ENCODE measurements at regions not wholly inside any gene's neighbourhood (a gene's known extent, or its start where the extent isn't known, plus 50 kb on each side); places are given as distances from the start of the nearest gene placed in this dataset.

GRCh38 chr1:101175466-101175865 is 61.4 kb upstream of the S1PR1 start:
- Histone ChIP-seq H3K9me3 (replicated peaks; ENCODE audit: control insufficient read depth, insufficient read depth, low read length) (no peaks in the 10 kb centered on the region), H3K36me3 (ENCODE audit: control insufficient read depth in 2 of 2, extremely low read depth in 1 of 2, insufficient read depth in 2 of 2, low read length in 2 of 2) (no peaks in the 10 kb centered on the region), H3K79me2 (ENCODE audit: control insufficient read depth, insufficient read depth, low read length) (no peaks in the 10 kb centered on the region), H3K9ac (replicated peaks; ENCODE audit: extremely low read depth, insufficient read depth, low read length) (peak overlapping the region; percentile 47), H4K20me1 (replicated peaks; ENCODE audit: control insufficient read depth, extremely low read depth, insufficient read depth, low read length) (no peaks in the 10 kb centered on the region), H3K4me2 (ENCODE audit: insufficient read depth, low read length) (peak overlapping the region; percentile 79), H3K4me3 (replicated peaks in 1 of 3; ENCODE audit: insufficient read depth in 1 of 3, low read depth in 1 of 3, low read length in 3 of 3) (peak overlapping the region in 1 of 3 experiments; percentile 28), H3K27ac (ENCODE audit: insufficient read depth, low read depth, low read length) (peak overlapping the region; percentile 76), H3K9me1 (replicated peaks; ENCODE audit: control insufficient read depth, extremely low read depth, insufficient read depth, low read length) (no peaks in the 10 kb centered on the region), H3K27me3 (ENCODE audit: control insufficient read depth in 2 of 2, insufficient read depth in 2 of 2, low read length in 2 of 2) (no peaks in the 10 kb centered on the region), H3K4me1 (ENCODE audit: control insufficient read depth, extremely low read depth, insufficient read depth, low read length) (peaks cover 38% of the 10 kb centered on the region), H2AFZ (ENCODE audit: low read depth, low read length) (peak overlapping the region; percentile 76)
- DNase-seq (ENCODE audit: low read depth, low spot score) (no peak), FAIRE-seq (no peak)
- dilution Hi-C loops (cut with MboI; ENCODE audit: extremely low pct_ligation_motif_present, low sequenced_read_pairs) (no loop called here), intact Hi-C loops (cut with micrococcal nuclease) (loop anchor here (1.0 kb wide), 1 partner anchor 12 kb away; no protein-coding TSS in a partner anchor)
- no peak for TF ChIP-seq FOS (IDR thresholded peaks at IDR 0.05; ENCODE audit: borderline replicate concordance, insufficient read depth, low read length)
- no peak for TF ChIP-seq POLR2AphosphoS5 (IDR thresholded peaks at IDR 0.05; ENCODE audit: insufficient read depth, low read depth, low read length)
- TF ChIP-seq CTCF (IDR thresholded peaks at IDR 0.05; ENCODE audit: extremely low read depth in 1 of 2, insufficient read depth in 1 of 2, low read depth in 1 of 2, low read length in 2 of 2) = no peak
- TF ChIP-seq GATA2 (IDR thresholded peaks at IDR 0.05; ENCODE audit: insufficient read depth, insufficient read length, low read depth, low read length) = no peak
- no peak for TF ChIP-seq POLR2A (IDR thresholded peaks at IDR 0.05; ENCODE audit: low read depth, low read length)
- TF ChIP-seq MAX (IDR thresholded peaks at IDR 0.05; ENCODE audit: insufficient read depth, insufficient read length) = no peak
- no peak for TF ChIP-seq MYC (IDR thresholded peaks at IDR 0.05; ENCODE audit: low read depth, low read length)
- TF ChIP-seq EZH2 (IDR thresholded peaks at IDR 0.05; ENCODE audit: borderline replicate concordance, low read depth, low read length, severe bottlenecking) = no peak
- no peak for TF ChIP-seq JUN (IDR thresholded peaks at IDR 0.05; ENCODE audit: borderline replicate concordance, insufficient read depth, insufficient read length, low read depth)
- no TSS peak for BruUV-seq (replicated peaks)
- ChIA-PET CTCF (interaction anchor here (0.9 to 4.7 kb wide), 8 partner anchors 11 to 113 kb away, joined by 3 to 18 read pairs (median 4); no protein-coding TSS in a partner anchor), POLR2A (interaction anchor here (1.1 kb wide), 1 partner anchor 61 kb away, joined by 3 read pairs; no protein-coding TSS in a partner anchor)

Data from endothelial cell of umbilical vein (primary cell).